Right lobe of liver (tissue), 4 donors: ENCODE measurements at regions not wholly inside any gene's neighbourhood (a gene's known extent, or its start where the extent isn't known, plus 50 kb on each side); places are given as distances from the start of the nearest gene placed in this dataset.

Experiments used
- POLR2A ChIP-seq: fragments of 450-650 bp; IDR thresholded peaks from one replicate; pipeline ENCODE4 v1.6.1; 2017; ENCODE audit warnings: antibody characterized with exemption, mild to moderate bottlenecking
- TF ChIP-seq, protein P1 (sequence below), 4 donors: fragments of 200-600 bp in 3 of 4; fragments of 450-650 bp in 1 of 4; IDR thresholded peaks; one replicate each; pipeline versions ENCODE4 v1.5.1 to v1.8.0; 2016 to 2022; ENCODE audit warnings: antibody characterized with exemption in 4 of 4, mild to moderate bottlenecking in 2 of 4
- donor health status: DM: no; HTN: no; CAD: no.
- donor health status: DM: no; HTN: no; CAD: no.
- donor health status: DM: no; HTN: yes; CAD: no.

DNA sequence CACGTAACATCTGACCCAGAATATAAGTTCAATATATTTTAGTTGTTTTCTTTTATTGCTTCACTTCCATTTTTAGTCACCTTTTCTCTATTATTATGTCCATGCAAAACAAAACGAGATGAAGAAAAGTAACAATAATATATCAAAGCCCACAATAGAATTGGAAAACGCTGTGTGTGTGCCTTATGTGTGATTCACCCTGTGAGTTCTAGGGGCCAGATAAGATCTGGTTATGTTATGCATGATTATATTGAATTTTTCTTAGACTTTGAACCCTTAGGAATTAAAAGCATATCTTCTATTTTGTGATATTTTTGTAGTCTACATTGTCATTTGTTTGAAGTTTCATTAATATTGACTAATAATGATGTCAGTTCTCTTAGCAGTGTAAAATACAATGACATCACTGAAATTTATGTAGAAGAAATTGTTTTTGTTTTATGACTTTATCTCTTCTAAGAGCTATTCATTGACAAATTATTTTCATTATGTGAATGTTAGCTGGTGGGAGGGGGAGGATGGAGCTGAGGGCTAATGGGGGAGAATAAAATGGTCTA, 243.6 kb downstream of the TFAP2B start:
- TF ChIP-seq, protein P1, sequence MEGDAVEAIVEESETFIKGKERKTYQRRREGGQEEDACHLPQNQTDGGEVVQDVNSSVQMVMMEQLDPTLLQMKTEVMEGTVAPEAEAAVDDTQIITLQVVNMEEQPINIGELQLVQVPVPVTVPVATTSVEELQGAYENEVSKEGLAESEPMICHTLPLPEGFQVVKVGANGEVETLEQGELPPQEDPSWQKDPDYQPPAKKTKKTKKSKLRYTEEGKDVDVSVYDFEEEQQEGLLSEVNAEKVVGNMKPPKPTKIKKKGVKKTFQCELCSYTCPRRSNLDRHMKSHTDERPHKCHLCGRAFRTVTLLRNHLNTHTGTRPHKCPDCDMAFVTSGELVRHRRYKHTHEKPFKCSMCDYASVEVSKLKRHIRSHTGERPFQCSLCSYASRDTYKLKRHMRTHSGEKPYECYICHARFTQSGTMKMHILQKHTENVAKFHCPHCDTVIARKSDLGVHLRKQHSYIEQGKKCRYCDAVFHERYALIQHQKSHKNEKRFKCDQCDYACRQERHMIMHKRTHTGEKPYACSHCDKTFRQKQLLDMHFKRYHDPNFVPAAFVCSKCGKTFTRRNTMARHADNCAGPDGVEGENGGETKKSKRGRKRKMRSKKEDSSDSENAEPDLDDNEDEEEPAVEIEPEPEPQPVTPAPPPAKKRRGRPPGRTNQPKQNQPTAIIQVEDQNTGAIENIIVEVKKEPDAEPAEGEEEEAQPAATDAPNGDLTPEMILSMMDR (IDR thresholded peaks at IDR 0.05), result no peak
- TF ChIP-seq POLR2A, result no peak
